Endothelial cell of umbilical vein (primary cell): ENCODE measurements at regions not wholly inside any gene's neighbourhood (a gene's known extent, or its start where the extent isn't known, plus 50 kb on each side); places are given as distances from the start of the nearest gene placed in this dataset.

ENCODE experiments used
- BruUV-seq: library from RNA; stranded (reverse); fragments of 400-500 nt; replicated peaks from 2 replicates; lab custom pipeline; 2021; lab: Mats Ljungman, UMichigan
- CTCF ChIA-PET: fragments of 300-600, 350-600 bp; sonication (Branson Sonifier 250); formaldehyde crosslinking; loops from one replicate; lab custom pipeline; 2021; ENCODE audit warnings: antibody characterized with exemption, inconsistent platforms; lab: Charles Lee
- POLR2A ChIA-PET: fragments of 300-600, 350-600 bp; sonication (Branson Sonifier 250); formaldehyde crosslinking; loops from one replicate; lab custom pipeline; 2021; ENCODE audit warnings: antibody characterized with exemption, inconsistent platforms; lab: Charles Lee
- DNase-seq: peaks from one replicate; pipeline ENCODE4 v3.0.0-alpha.2; 2011; ENCODE audit warnings: low read depth, low spot score
- FAIRE-seq: peaks from 2 replicates; lab custom pipeline; 2011; peaks lifted over from hg19 to GRCh38; lab: Jason Lieb, UNC
- H2AFZ ChIP-seq: 2 replicates; pipeline ENCODE4 v1.6.0; 2012; ENCODE audit warnings: low read depth, low read length, control low read depth, inconsistent platforms
- H3K27ac ChIP-seq: 2 replicates; pipeline ENCODE4 v1.5.1; 2011; ENCODE audit warnings: low read depth, mild to moderate bottlenecking, control low read depth, low read length, moderate library complexity; ENCODE audit not compliant: insufficient read depth
- H3K27me3 ChIP-seq, 2 experiments: 2 replicates each; pipeline versions ENCODE4 v1.6.0 to v1.6.1; 2011; ENCODE audit warnings: low read length in 2 of 2, mixed read lengths in 1 of 2; ENCODE audit not compliant: control insufficient read depth in 2 of 2, insufficient read depth in 2 of 2
- H3K36me3 ChIP-seq, 2 experiments: 2 replicates in 1 of 2; 3 replicates in 1 of 2; pipeline ENCODE4 v1.5.1; 2011; ENCODE audit warnings: low read length in 2 of 2, mild to moderate bottlenecking in 1 of 2, moderate library complexity in 1 of 2; ENCODE audit not compliant: control insufficient read depth in 2 of 2, insufficient read depth in 2 of 2; ENCODE audit errors: extremely low read depth in 1 of 2
- H3K4me1 ChIP-seq: 3 replicates; pipeline ENCODE4 v1.5.1; 2011; ENCODE audit warnings: mild to moderate bottlenecking, low read length; ENCODE audit not compliant: control insufficient read depth, insufficient read depth; ENCODE audit errors: extremely low read depth
- H3K4me2 ChIP-seq: 2 replicates; pipeline ENCODE4 v1.6.1; 2011; ENCODE audit warnings: low read length, control low read depth, mixed read lengths; ENCODE audit not compliant: insufficient read depth
- H3K4me3 ChIP-seq, 3 experiments: fragments of 200-600 bp in 1 of 3; sonication (generic), shearing (Covaris generic) in 1 of 3; replicated peaks in 1 of 3; 2 replicates each; pipeline ENCODE4 v1.5.1; 2011 to 2016; ENCODE audit warnings: control low read depth in 3 of 3, low read length in 3 of 3, mild to moderate bottlenecking in 2 of 3, inconsistent platforms in 1 of 3, low read depth in 1 of 3, moderate library complexity in 1 of 3; ENCODE audit not compliant: insufficient read depth in 1 of 3
- H3K79me2 ChIP-seq: 2 replicates; pipeline ENCODE4 v1.6.0; 2012; ENCODE audit warnings: low read length, inconsistent platforms; ENCODE audit not compliant: control insufficient read depth, insufficient read depth
- H3K9ac ChIP-seq: replicated peaks from 2 replicates; pipeline ENCODE3; 2011; ENCODE audit warnings: low read length, control low read depth; ENCODE audit not compliant: insufficient read depth; ENCODE audit errors: extremely low read depth
- H3K9me1 ChIP-seq: replicated peaks from 3 replicates; pipeline ENCODE4 v1.6.0; 2011; ENCODE audit warnings: mild to moderate bottlenecking, low read length; ENCODE audit not compliant: control insufficient read depth, insufficient read depth; ENCODE audit errors: extremely low read depth
- H3K9me3 ChIP-seq: replicated peaks from 2 replicates; pipeline ENCODE4 v1.5.1; 2012; ENCODE audit warnings: low read length, inconsistent platforms; ENCODE audit not compliant: control insufficient read depth, insufficient read depth
- H4K20me1 ChIP-seq: replicated peaks from 2 replicates; pipeline ENCODE3; 2011; ENCODE audit warnings: mild to moderate bottlenecking, low read length; ENCODE audit not compliant: control insufficient read depth, insufficient read depth; ENCODE audit errors: extremely low read depth
- EZH2 ChIP-seq: IDR thresholded peaks from 2 replicates; pipeline ENCODE4 v1.6.1; 2012; ENCODE audit warnings: borderline replicate concordance, low read depth, mild to moderate bottlenecking, moderate library complexity, low read length, inconsistent platforms; ENCODE audit not compliant: severe bottlenecking
- GATA2 ChIP-seq: IDR thresholded peaks from 2 replicates; pipeline ENCODE4 v1.7.0; 2011; ENCODE audit warnings: low read depth, mild to moderate bottlenecking, moderate library complexity, mixed read lengths, low read length; ENCODE audit not compliant: insufficient read length, insufficient read depth
- JUN ChIP-seq: IDR thresholded peaks from 2 replicates; pipeline ENCODE4 v1.6.1; 2011; ENCODE audit warnings: borderline replicate concordance, low read depth; ENCODE audit not compliant: insufficient read length, insufficient read depth
- MYC ChIP-seq: IDR thresholded peaks from one replicate; pipeline ENCODE4 v1.6.1; 2011; ENCODE audit warnings: mild to moderate bottlenecking, low read depth, low read length
- POLR2A ChIP-seq: IDR thresholded peaks from 2 replicates; pipeline ENCODE4 v1.6.1; 2012; ENCODE audit warnings: low read depth, mild to moderate bottlenecking, control low read depth, low read length
- dilution Hi-C: fragments of 300-500 bp; cut with MboI; formaldehyde crosslinking; loops from one replicate; pipeline ENCODE4 v1.15.0; 2019; ENCODE audit warnings: low sequenced_read_pairs; ENCODE audit not compliant: extremely low pct_ligation_motif_present
- intact Hi-C: fragments of 100-400 bp; cut with micrococcal nuclease; formaldehyde crosslinking; loops from one replicate; pipeline ENCODE4 v1.10.0; 2022
- TF ChIP-seq, protein P1 (sequence below), 2 donors: IDR thresholded peaks; 1 replicate in 1 of 2; 2 replicates in 1 of 2; pipeline ENCODE4 v1.5.1; 2011; ENCODE audit warnings: low read length in 2 of 2, mild to moderate bottlenecking in 2 of 2, moderate library complexity in 2 of 2, control low read depth in 1 of 2, inconsistent platforms in 1 of 2, low read depth in 1 of 2; ENCODE audit not compliant: insufficient read depth in 1 of 2; ENCODE audit errors: extremely low read depth in 1 of 2
- TF ChIP-seq, protein P2 (sequence below): IDR thresholded peaks from 2 replicates; pipeline ENCODE4 v1.6.1; 2011; ENCODE audit not compliant: insufficient read depth, insufficient read length

DNA sequence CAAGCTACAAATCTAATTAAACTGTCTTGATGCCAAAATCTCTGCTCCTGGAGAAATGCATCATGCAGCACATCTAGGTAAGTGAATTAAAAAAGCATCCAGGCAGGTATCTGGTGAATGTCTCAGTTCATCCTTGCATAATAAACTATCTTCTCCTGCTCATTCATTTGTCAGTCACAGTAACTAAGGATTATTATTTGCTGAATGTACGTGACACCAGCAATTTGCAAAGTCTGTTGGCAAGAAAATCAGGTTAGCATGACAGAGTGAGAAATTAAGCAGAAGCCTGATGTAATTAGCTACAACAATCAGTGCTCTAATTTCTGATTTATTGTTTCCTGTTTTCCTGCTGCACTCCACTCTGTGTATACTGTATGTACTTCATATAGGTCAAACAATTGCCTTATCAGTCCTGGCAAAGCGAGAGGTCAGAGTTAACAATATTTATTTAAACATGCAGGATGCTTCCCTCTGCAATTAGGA is 213.6 kb downstream of the FBXO8 start:
- H3K36me3 ChIP-seq, result no peaks in the 10 kb centered on the region
- no peak overlapping the region for H3K27ac ChIP-seq
- no peak overlapping the region for H2AFZ ChIP-seq
- intact Hi-C loops, result no loop called here
- no peaks in the 10 kb centered on the region for H3K79me2 ChIP-seq
- DNase-seq, result peak; percentile 13
- no peak for FAIRE-seq
- H3K27me3 ChIP-seq, result peaks cover 5 to 6% of the 10 kb centered on the region in 2 experiments
- CTCF ChIA-PET, result no interaction called here
- no peaks in the 10 kb centered on the region for H4K20me1 ChIP-seq
- no peak overlapping the region for H3K9ac ChIP-seq
- no peak overlapping the region for H3K4me2 ChIP-seq
- H3K9me3 ChIP-seq, result no peaks in the 10 kb centered on the region
- H3K9me1 ChIP-seq, result no peaks in the 10 kb centered on the region
- H3K4me3 ChIP-seq, result no peak overlapping the region
- TF ChIP-seq EZH2 (no peak), POLR2A (no peak), MYC (no peak), JUN (no peak), GATA2 (peak; percentile 55)
- TF ChIP-seq, protein P1, sequence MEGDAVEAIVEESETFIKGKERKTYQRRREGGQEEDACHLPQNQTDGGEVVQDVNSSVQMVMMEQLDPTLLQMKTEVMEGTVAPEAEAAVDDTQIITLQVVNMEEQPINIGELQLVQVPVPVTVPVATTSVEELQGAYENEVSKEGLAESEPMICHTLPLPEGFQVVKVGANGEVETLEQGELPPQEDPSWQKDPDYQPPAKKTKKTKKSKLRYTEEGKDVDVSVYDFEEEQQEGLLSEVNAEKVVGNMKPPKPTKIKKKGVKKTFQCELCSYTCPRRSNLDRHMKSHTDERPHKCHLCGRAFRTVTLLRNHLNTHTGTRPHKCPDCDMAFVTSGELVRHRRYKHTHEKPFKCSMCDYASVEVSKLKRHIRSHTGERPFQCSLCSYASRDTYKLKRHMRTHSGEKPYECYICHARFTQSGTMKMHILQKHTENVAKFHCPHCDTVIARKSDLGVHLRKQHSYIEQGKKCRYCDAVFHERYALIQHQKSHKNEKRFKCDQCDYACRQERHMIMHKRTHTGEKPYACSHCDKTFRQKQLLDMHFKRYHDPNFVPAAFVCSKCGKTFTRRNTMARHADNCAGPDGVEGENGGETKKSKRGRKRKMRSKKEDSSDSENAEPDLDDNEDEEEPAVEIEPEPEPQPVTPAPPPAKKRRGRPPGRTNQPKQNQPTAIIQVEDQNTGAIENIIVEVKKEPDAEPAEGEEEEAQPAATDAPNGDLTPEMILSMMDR (IDR thresholded peaks at IDR 0.05; ENCODE audit: extremely low read depth in 1 of 2, insufficient read depth in 1 of 2, low read depth in 1 of 2, low read length in 2 of 2), result no peak
- TF ChIP-seq, protein P2, sequence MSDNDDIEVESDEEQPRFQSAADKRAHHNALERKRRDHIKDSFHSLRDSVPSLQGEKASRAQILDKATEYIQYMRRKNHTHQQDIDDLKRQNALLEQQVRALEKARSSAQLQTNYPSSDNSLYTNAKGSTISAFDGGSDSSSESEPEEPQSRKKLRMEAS, result no peak
- dilution Hi-C loops, result no loop called here
- BruUV-seq, result no TSS peak
- POLR2A ChIA-PET, result no interaction called here
- no peaks in the 10 kb centered on the region for H3K4me1 ChIP-seq
